Gastrocnemius medialis (tissue), 4 donors: ENCODE measurements at regions not wholly inside any gene's neighbourhood (a gene's known extent, or its start where the extent isn't known, plus 50 kb on each side); places are given as distances from the start of the nearest gene placed in this dataset.
"Not testable (repeated sequence)": the region's sequence is repeated elsewhere in the genome, so short reads cannot be mapped to it uniquely, and the experiment has no call there.

Experiments used
- ATAC-seq, 2 donors: fragments of 150-250 bp; one replicate each; pipeline ENCODE4 v1.9.1; 2016
- DNase-seq, 2 donors: peaks; one replicate each; pipeline ENCODE4 v3.0.0-alpha.2; 2019
- H3K27ac ChIP-seq, 4 donors: fragments of 200-600 bp; sonication (generic); 1 replicate in 1 of 4; 2 replicates in 3 of 4; pipeline ENCODE4 v1.5.1; 2016 to 2018; ENCODE audit warnings: mild to moderate bottlenecking in 2 of 4, moderate library complexity in 1 of 4
- H3K27me3 ChIP-seq, 3 donors: fragments of 200-600 bp; sonication (generic) in 2 of 3; 1 replicate in 1 of 3; 2 replicates in 2 of 3; pipeline versions ENCODE4 v1.5.1 to v1.6.0; 2016 to 2019; ENCODE audit warnings: mild to moderate bottlenecking in 1 of 3, moderate library complexity in 1 of 3
- H3K36me3 ChIP-seq, 2 donors: fragments of 200-600 bp; sonication (generic) in 1 of 2; one replicate each; pipeline ENCODE4 v1.5.1; 2017 to 2018
- H3K4me1 ChIP-seq, 2 donors: fragments of 200-600 bp; sonication (generic) in 1 of 2; one replicate each; pipeline ENCODE4 v1.5.1; 2016 to 2017; ENCODE audit warnings: mild to moderate bottlenecking in 2 of 2
- H3K4me3 ChIP-seq, 4 donors: fragments of 200-600 bp; sonication (generic) in 3 of 4; 1 replicate in 1 of 4; 2 replicates in 3 of 4; pipeline ENCODE4 v1.5.1; 2016 to 2019; ENCODE audit warnings: mild to moderate bottlenecking in 2 of 4
- H3K9me3 ChIP-seq, 3 donors: fragments of 200-600 bp; sonication (generic) in 2 of 3; 1 replicate in 1 of 3; 2 replicates in 2 of 3; pipeline ENCODE4 v1.5.1; 2016 to 2019
- in situ Hi-C, 4 donors: fragments of 200-750 bp; cut with MboI; loops; one replicate each; pipeline versions ENCODE4 v1.15.0 to v1.8.0; 2017; ENCODE audit warnings: low sequenced_read_pairs in 4 of 4
- intact Hi-C: fragments of 100-400 bp; cut with DNase I; formaldehyde crosslinking; loops from one replicate; pipeline ENCODE4 v1.15.1; 2023; ENCODE audit warnings: low total_unique reads

DNA sequence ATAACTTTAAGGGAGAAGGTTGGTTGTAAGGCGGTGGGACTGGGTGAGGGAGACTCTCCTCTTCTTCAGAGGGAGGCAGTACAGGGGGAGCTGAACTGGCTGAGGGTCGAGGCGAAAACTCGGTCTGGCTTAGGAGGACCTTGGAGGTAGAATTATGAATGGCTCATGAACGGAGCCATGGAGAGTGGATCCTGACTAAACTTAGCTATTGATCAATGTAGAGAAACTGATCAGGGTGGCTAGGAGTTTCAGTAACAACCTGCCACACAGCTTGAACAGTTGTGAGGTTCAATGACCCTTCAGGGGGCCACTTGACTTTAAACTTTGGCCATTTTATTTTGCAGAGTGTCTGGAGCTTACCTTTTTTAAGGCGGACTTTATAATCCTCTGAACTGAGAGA, 117.2 kb downstream of the UNC93B1 start:
- H3K36me3 ChIP-seq, H3K27me3 ChIP-seq, DNase-seq, H3K4me3 ChIP-seq, H3K27ac ChIP-seq, H3K9me3 ChIP-seq, H3K4me1 ChIP-seq, in situ Hi-C loops, intact Hi-C loops, ATAC-seq: not testable (repeated sequence)

DNA sequence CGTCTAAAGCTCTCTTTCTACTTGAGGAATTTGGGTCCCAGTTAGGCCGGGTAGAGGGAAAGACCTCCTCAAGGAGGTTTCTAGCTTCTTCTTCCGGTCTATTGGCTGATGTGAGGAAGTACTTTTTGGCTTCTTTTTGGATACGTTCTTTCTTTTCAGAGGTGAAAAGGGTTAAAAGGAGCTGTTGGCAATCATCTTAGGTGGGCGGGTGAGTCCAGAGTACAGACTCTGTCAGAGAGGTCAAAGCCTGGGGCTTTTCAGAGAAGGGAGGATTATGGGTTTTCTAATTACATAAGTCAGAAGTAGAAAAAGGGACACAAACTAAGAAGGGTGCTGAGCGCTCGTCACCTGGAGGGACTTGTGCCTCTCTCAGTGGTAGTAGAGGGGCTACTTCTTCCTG, 117.7 kb downstream of the UNC93B1 start:
- H3K4me1 ChIP-seq, ATAC-seq, DNase-seq, H3K27ac ChIP-seq, in situ Hi-C loops, H3K27me3 ChIP-seq, H3K9me3 ChIP-seq, intact Hi-C loops, H3K4me3 ChIP-seq, H3K36me3 ChIP-seq: not testable (repeated sequence)

DNA sequence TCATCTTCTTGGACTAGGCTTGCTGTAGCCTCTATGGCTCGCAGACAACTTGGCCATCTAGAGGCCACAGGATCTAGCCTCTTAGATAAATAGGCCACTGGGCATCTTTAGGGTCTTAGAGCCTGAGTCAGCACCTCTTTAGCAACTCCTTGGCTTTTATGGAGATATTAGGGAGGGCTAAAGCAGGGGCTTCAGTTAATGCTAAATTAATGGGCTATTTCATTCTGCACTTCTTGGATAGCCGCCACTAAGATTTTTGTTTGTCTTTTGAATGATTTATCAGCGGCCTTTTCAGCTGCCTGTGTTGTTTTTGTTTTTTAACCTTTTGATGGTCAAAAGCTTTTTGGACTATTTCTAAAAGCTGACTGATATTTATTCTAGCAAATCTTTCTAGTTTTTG, 118.3 kb downstream of the UNC93B1 start:
- H3K27ac ChIP-seq, H3K9me3 ChIP-seq, H3K27me3 ChIP-seq, intact Hi-C loops, H3K4me1 ChIP-seq, ATAC-seq, DNase-seq, in situ Hi-C loops, H3K36me3 ChIP-seq, H3K4me3 ChIP-seq: not testable (repeated sequence)

DNA sequence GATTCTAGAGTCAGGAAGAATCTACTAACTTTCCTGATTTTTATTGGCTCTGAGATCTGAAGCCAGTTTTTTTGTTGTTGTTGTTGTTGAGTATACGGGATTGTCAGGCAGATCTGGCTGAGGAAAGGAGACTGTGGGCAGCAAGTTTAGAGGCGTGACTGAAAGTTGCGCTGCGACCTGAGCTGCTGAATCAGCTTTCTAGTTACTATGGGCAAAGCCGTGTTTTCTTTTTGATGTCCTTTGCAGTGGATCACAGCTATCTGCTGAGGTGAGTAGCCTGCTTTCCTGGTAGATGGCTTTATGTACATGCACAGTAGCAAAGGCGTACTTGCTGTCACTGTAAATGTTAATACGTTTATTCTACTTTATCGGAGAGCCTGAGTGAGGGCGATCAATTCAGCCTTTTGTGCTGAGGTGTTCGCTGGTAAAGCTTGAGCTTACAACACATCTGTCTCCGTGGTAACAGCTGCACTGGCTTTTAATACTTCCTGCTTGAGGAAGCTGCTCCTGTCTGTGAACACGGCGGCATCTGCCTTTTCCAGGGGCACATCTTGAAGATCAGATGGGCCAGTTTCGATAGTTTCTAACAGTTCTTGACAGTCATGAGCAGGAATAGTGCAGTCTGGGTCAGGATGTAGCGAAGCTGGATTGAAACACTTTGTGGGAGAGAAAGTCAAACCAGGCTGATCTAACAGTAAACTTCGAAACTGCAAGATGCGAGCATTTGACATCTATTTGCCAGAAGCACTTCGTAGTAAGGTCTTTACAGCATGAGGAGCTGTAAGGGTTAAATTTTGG, 118.9 kb downstream of the UNC93B1 start:
- ATAC-seq, H3K9me3 ChIP-seq, DNase-seq, H3K4me1 ChIP-seq, H3K36me3 ChIP-seq, H3K27me3 ChIP-seq, in situ Hi-C loops, intact Hi-C loops, H3K27ac ChIP-seq, H3K4me3 ChIP-seq: not testable (repeated sequence)

DNA sequence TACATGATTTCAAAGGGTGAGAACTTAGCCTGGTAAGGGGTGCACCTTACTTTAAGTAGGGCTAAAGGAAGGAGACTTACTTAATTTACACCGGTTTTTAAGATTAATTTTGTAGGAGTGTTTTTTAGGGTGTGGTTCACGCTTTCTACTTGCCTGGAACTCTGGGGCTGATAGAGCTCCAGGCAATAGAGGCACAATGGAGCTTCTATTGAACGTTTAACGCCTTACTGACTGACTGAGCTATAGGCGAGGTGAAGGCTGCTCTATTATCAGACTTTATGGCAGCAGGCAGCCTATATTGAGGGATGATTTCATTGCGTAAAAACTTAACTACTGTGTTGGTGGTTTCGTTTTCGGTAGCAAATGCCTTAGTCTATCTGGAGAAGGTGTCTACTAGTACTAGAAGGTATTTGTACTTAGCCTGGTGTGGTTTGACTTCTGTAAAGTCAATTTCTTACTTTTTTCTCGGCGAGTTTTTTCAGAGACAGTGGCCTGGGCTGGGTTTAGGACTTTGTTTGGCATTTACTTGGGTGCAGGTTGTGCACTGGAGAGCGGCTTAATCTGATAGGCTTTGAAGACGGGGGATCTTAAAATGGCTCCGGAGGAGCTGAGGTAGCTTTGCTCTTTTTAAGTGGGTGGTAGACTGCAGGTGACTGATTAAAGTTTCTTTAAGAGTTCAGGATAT, 119.7 kb downstream of the UNC93B1 start:
- H3K9me3 ChIP-seq, ATAC-seq, intact Hi-C loops, in situ Hi-C loops, DNase-seq, H3K27me3 ChIP-seq, H3K4me3 ChIP-seq, H3K4me1 ChIP-seq, H3K27ac ChIP-seq, H3K36me3 ChIP-seq: not testable (repeated sequence)

DNA sequence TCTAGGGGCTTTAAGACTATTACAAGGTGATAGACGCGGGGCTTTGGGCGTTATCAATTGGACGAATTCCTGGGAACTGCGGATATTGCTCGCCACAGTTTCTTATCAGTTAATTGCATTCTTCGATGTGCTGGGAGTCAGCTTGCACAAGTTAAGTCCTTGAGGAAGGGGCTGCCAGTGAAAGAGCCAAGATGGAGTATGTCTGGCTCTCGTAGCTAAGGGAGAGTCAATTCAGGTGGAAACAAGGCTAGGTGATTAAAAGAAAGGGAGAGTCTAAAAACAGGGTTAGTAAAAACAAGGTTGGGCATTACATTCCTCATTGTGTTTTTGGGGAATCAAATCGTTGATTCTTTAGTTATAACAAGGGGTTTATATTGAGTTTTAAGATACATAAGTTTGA, 121.6 kb downstream of the UNC93B1 start:
- H3K27me3 ChIP-seq, H3K4me1 ChIP-seq, H3K4me3 ChIP-seq, H3K9me3 ChIP-seq, intact Hi-C loops, ATAC-seq, H3K36me3 ChIP-seq, in situ Hi-C loops, H3K27ac ChIP-seq, DNase-seq: not testable (repeated sequence)

DNA sequence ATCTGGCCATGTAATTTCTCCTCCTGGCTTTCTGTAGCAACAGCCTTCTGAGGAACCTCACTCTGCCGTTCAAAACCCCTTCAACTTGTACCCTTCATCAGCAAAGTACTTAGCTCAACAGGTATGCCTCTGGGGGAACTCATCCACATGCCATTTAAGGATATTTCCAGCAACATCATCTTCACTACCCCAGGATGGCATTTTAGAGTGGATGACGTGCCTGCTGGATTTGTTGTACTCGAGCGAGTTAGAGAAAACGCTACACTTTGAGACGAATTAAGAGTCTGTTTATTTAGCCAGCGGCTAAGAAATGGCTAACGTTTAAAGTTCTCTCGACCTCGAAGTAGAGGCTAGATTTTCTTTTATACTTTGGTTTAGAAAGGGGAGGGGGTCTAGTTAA, 122.1 kb downstream of the UNC93B1 start:
- H3K4me3 ChIP-seq, H3K27me3 ChIP-seq, H3K9me3 ChIP-seq, DNase-seq, H3K36me3 ChIP-seq, H3K27ac ChIP-seq, in situ Hi-C loops, H3K4me1 ChIP-seq, intact Hi-C loops, ATAC-seq: not testable (repeated sequence)

DNA sequence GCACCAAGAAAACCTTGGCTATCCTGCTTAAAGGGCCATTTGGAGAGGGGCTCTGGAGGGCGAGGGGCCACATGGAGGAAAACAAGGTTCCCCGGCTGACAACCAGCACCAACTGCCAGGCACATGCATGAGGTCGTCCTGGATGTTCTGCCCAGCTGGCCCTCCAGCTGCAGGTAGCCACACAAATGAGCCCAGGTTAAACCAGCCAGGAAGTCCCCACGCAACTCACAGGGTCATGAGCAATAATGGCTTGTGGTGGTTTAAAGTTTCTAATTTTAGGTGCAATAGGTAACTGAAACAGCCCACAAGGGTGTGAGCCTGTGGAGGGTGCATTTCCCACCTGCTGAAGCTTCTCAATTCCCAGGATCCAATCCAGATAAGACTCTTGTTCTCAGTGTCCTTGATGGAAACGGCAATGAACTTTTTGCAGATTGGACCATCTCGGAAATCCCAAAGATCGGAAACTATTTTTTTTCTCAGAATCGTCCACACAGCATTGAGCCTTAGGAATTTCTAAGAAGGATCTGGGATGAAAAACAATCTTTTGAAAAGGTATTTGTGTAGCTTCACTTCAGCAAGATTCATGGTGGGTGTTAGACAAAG, 123.2 kb downstream of the UNC93B1 start:
- H3K27ac ChIP-seq, H3K4me3 ChIP-seq, DNase-seq, H3K27me3 ChIP-seq, H3K36me3 ChIP-seq, H3K9me3 ChIP-seq, intact Hi-C loops, ATAC-seq, H3K4me1 ChIP-seq, in situ Hi-C loops: not testable (repeated sequence)

DNA sequence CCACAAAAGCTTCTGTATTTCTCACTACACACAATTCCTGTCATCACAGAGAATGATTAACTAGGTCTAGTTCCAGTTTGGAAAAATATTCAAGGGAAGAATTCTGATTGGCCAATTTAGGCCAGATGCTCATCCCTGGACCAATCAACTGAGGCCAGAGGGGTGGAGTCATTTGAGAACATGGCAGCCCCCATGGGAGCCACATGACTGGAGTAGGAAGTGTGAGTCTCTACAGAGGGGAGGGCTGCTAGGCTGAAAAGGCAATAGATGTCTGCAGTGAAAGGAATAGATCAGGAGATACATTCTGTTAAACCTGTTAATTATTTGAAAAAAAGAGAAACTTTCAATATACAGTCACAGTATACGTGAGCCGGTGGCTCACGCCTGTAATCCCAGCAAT, 125.2 kb downstream of the UNC93B1 start:
- DNase-seq, H3K9me3 ChIP-seq, H3K4me1 ChIP-seq, H3K27me3 ChIP-seq, in situ Hi-C loops, H3K27ac ChIP-seq, H3K36me3 ChIP-seq, intact Hi-C loops, ATAC-seq, H3K4me3 ChIP-seq: not testable (repeated sequence)

DNA sequence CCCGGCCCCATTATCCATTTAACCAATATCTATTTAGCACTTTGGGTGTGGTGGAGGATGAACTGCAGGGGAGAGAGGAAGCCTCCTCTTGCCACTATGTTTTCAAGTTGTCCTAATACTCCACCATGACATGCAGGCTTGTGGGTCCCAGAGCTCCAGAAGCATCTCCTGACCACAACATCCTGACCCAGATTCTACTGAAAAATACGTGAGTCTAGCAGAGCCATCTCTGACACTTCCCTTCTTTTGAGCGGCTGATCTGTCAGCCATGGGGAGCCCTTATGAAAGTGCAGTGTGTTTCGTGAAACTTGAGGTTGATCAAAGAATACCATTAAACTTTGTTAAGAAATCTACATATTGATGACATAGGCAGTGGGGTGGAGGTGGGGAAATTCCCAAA, 126.6 kb downstream of the UNC93B1 start:
- ATAC-seq, intact Hi-C loops, H3K27me3 ChIP-seq, H3K4me1 ChIP-seq, in situ Hi-C loops, H3K27ac ChIP-seq, DNase-seq, H3K4me3 ChIP-seq, H3K36me3 ChIP-seq, H3K9me3 ChIP-seq: not testable (repeated sequence)

DNA sequence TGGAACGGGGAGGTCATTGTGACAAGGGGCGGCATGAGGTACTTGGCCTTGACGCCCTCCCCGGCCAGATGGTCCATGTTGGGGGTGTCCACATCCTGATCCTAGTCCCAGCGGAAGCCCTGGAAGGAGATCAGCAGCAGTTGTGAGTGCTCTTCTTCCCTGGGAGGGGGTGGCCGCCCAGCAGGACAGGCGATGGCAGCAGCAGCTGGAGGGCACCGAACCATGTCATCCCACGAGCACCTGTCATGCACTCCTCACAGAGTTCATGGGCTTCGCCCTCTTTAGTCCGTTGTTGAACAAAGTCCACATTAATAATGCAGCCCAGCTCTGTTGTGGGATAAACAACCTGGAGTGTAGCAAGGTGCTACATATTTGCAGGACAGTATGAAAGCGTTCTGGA, 130.7 kb downstream of the UNC93B1 start:
- H3K36me3 ChIP-seq, H3K4me1 ChIP-seq, DNase-seq, ATAC-seq, H3K4me3 ChIP-seq, intact Hi-C loops, in situ Hi-C loops, H3K27ac ChIP-seq, H3K9me3 ChIP-seq: not testable (repeated sequence)
- peaks cover 0 to 10% (median 6%) of the 10 kb centered on the region in 3 donors for H3K27me3 ChIP-seq

DNA sequence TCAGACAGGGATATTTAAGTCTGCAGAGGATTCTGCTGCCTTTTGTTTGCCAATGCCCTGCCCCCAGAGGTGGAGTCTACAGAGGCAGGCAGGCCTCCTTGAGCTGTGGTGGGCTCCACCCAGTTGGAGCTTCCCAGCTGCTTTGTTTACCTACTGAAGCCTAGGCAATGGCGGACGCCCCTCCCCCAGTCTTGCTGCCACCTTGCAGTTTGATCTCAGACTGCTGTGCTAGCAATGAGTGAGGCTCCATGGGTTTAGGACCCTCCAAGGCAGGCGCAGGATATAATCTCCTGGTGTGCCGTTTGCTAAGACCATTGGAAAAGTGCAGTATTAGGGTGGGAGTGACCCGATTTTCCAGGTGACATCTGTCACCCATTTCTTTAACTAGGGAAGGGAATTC, 132.7 kb downstream of the UNC93B1 start:
- H3K4me1 ChIP-seq, DNase-seq, H3K27ac ChIP-seq, H3K9me3 ChIP-seq, ATAC-seq, H3K36me3 ChIP-seq, in situ Hi-C loops, H3K4me3 ChIP-seq, intact Hi-C loops: not testable (repeated sequence)
- peaks cover 0 to 10% (median 6%) of the 10 kb centered on the region in 3 donors for H3K27me3 ChIP-seq
